PC-9 (cell line): ENCODE measurements at regions not wholly inside any gene's neighbourhood (a gene's known extent, or its start where the extent isn't known, plus 50 kb on each side); places are given as distances from the start of the nearest gene placed in this dataset.

Source experiments
- CTCF ChIP-seq: fragments of 200-600 bp; sonication (generic); conservative IDR thresholded peaks from 2 replicates; pipeline ENCODE4 v1.6.1; 2017; ENCODE audit warnings: mixed run types, antibody characterized with exemption, mild to moderate bottlenecking, moderate library complexity
- EZH2 ChIP-seq: fragments of 200-600 bp; sonication (generic); IDR thresholded peaks from 2 replicates; pipeline ENCODE4 v1.8.0; 2017; ENCODE audit warnings: antibody characterized with exemption, low read depth

DNA sequence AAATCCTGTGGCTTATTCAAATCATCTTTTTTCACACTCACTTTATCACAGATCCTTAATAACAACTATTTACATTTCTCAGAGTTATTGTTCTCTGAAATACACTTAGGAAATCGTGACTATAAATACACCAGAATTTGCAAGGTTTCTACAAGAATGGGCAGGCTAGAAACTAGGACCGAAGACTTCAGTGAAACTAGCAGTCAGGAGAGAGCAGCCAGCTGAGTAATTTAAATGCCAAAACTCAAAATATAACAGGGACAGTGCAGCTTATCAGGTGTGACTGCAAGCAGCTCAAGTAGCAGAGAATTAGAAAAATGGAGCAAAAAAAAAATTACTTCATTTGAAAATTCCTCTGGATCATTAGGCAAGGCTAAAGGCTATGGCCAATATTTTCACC, 719.3 kb upstream of the ZNF608 start:
- TF ChIP-seq CTCF (no peak), EZH2 (no peak)
